K562 (cell line): ENCODE measurements at regions not wholly inside any gene's neighbourhood (a gene's known extent, or its start where the extent isn't known, plus 50 kb on each side); places are given as distances from the start of the nearest gene placed in this dataset.

Source experiments
- CSDE1 ChIP-seq, 2 experiments: fragments of 450-650 bp; IDR thresholded peaks; 2 replicates each; pipeline ENCODE4 v1.6.1; 2016; ENCODE audit warnings: mild to moderate bottlenecking in 1 of 2
- MAFK ChIP-seq: IDR thresholded peaks from 2 replicates; pipeline ENCODE4 v1.6.1; 2011; ENCODE audit warnings: low read length, improper control_type of control experiment
- SIX5 ChIP-seq, 2 experiments: IDR thresholded peaks; 2 replicates each; pipeline ENCODE4 v1.6.1; 2011; ENCODE audit warnings: low read length in 2 of 2, borderline replicate concordance in 1 of 2, low read depth in 1 of 2, mild to moderate bottlenecking in 1 of 2, moderate library complexity in 1 of 2; ENCODE audit not compliant: insufficient read depth in 1 of 2
- TF ChIP-seq, protein P1 (sequence below), 2 experiments: fragments of 450-650 bp; IDR thresholded peaks; 2 replicates each; pipeline ENCODE4 v1.6.1; 2016; ENCODE audit warnings: mild to moderate bottlenecking in 2 of 2, borderline replicate concordance in 1 of 2, low read depth in 1 of 2, moderate library complexity in 1 of 2

DNA sequence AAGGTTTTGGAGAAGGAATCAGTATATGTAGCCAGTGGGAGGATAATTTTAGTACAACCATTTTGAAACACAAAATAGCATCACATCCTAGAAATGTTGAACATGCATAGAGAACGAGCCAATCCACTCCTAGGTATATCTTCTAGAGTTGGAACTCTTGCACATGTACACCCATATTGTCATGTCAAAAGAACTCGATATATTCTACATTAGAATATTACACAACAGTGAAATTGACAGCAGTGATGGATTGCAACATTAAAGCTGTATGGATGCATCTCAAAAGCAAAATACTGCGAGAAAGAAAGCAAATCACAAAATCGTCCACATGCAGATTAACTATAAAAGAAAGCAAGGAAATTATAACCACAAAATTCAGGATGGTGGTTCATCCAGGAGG, 159.3 kb upstream of the NEBL start:
- TF ChIP-seq, protein P1, sequence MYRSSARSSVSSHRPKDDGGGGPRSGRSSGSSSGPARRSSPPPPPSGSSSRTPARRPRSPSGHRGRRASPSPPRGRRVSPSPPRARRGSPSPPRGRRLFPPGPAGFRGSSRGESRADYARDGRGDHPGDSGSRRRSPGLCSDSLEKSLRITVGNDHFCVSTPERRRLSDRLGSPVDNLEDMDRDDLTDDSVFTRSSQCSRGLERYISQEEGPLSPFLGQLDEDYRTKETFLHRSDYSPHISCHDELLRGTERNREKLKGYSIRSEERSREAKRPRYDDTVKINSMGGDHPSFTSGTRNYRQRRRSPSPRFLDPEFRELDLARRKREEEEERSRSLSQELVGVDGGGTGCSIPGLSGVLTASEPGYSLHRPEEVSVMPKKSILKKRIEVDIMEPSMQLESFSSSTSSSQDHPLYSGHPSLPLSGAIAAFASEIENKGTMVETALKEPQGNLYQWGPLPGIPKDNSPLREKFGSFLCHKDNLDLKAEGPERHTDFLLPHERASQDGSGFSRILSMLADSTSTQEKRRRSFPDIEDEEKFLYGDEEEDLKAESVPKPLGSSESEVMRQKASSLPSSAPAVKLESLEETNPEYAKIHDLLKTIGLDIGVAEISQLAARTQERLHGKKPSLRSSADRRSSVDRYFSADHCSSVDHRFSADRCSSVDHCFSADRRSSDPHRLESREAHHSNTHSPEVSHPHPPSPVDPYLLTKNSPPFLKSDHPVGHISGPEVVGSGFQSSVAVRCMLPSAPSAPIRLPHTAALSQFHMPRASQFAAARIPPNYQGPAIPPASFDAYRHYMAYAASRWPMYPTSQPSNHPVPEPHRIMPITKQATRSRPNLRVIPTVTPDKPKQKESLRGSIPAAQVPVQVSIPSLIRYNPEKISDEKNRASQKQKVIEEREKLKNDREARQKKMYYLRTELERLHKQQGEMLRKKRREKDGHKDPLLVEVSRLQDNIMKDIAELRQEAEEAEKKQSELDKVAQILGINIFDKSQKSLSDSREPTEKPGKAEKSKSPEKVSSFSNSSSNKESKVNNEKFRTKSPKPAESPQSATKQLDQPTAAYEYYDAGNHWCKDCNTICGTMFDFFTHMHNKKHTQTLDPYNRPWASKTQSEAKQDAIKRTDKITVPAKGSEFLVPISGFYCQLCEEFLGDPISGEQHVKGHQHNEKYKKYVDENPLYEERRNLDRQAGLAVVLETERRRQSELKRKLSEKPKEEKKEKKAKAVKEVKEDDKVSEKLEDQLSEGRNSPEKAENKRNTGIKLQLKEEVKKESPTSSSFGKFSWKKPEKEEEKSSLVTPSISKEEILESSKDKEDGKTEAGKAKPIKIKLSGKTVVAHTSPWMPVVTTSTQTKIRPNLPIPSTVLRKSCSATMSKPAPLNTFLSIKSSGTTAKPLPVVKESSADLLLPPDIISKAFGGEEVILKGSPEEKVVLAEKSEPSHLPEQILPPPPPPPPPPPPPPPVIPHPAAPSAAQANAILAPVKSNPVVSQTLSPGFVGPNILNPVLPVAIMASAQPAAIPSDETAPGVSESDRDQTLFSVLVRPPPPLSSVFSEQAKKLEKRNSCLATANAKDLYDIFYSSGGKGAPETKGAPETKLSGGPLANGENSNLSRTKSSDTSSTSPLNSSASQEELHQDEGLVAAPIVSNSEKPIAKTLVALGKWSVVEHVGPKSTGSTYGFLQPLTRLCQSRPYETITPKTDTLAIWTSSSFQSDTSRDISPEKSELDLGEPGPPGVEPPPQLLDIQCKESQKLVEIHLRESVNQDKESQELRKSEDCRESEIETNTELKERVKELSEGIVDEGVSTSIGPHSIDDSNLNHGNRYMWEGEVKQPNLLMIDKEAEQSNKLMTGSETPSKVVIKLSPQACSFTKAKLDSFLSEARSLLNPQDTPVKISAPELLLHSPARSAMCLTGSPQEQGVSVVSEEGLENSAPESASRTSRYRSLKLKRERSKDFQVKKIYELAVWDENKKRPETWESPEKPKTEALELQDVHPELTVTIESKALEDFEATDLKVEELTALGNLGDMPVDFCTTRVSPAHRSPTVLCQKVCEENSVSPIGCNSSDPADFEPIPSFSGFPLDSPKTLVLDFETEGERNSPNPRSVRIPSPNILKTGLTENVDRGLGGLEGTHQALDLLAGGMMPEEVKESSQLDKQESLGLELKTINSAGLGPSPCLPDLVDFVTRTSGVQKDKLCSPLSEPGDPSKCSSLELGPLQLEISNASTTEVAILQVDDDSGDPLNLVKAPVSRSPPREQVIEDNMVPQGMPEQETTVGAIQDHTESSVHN (IDR thresholded peaks at IDR 0.05; ENCODE audit: borderline replicate concordance in 1 of 2, low read depth in 1 of 2) = no peak
- TF ChIP-seq MAFK = no peak
- no peak for TF ChIP-seq SIX5 (IDR thresholded peaks at IDR 0.05; ENCODE audit: borderline replicate concordance in 1 of 2, insufficient read depth in 1 of 2, low read depth in 1 of 2, low read length in 2 of 2)
- TF ChIP-seq CSDE1 (IDR thresholded peaks at IDR 0.05) = no peak
